CD4-positive, alpha-beta T cell (primary cell): ENCODE measurements at regions not wholly inside any gene's neighbourhood (a gene's known extent, or its start where the extent isn't known, plus 50 kb on each side); places are given as distances from the start of the nearest gene placed in this dataset.

Experiments used
- ATAC-seq: fragments of 200-7000 bp; cut with Tn5 transposase; one replicate; pipeline ENCODE4 v1.10.0; 2022; ENCODE audit warnings: mild to moderate bottlenecking; ENCODE audit not compliant: poor library complexity
- CTCF ChIA-PET: fragments of 350-600 bp; sonication (Branson Sonifier 250); formaldehyde crosslinking; loops from one replicate; lab custom pipeline; 2021; ENCODE audit warnings: antibody characterized with exemption, inconsistent platforms; lab: Charles Lee
- POLR2A ChIA-PET: fragments of 350-600 bp; sonication (Branson Sonifier 250); formaldehyde crosslinking; loops from one replicate; lab custom pipeline; 2021; ENCODE audit warnings: antibody characterized with exemption, inconsistent platforms; lab: Charles Lee
- DNase-seq, 14 experiments: peaks; one replicate each; pipeline ENCODE4 v3.0.0-alpha.2; 2013 to 2020; ENCODE audit warnings: mixed read lengths in 2 of 14
- H3K27ac ChIP-seq, 2 donors: one replicate each; pipeline versions ENCODE4 v1.5.1 to v1.7.0; 2013; ENCODE audit warnings: low read length in 2 of 2, low read depth in 1 of 2, mild to moderate bottlenecking in 1 of 2
- H3K27me3 ChIP-seq, 2 experiments: 1 replicate in 1 of 2; 2 replicates in 1 of 2; pipeline versions ENCODE4 v1.6.1 to v1.7.0; 2013; ENCODE audit warnings: low read length in 2 of 2, control low read depth in 1 of 2, mild to moderate bottlenecking in 1 of 2, moderate library complexity in 1 of 2; ENCODE audit not compliant: insufficient read depth in 2 of 2, control insufficient read depth in 1 of 2
- H3K36me3 ChIP-seq: one replicate; pipeline ENCODE4 v1.6.1; 2013; ENCODE audit warnings: low read length, control low read depth; ENCODE audit not compliant: insufficient read depth
- H3K4me1 ChIP-seq: one replicate; pipeline ENCODE4 v1.6.1; 2013; ENCODE audit warnings: low read length, control low read depth; ENCODE audit not compliant: insufficient read depth
- H3K4me3 ChIP-seq: one replicate; pipeline ENCODE4 v1.5.1; 2013; ENCODE audit warnings: mild to moderate bottlenecking, low read length, moderate library complexity
- H3K9me3 ChIP-seq, 2 experiments: 1 replicate in 1 of 2; 2 replicates in 1 of 2; pipeline versions ENCODE4 v1.6.1 to v1.7.0; 2013; ENCODE audit warnings: low read length in 2 of 2, mild to moderate bottlenecking in 2 of 2, control low read depth in 1 of 2, moderate library complexity in 1 of 2; ENCODE audit not compliant: control insufficient read depth in 1 of 2, insufficient read depth in 1 of 2
- H3K27ac Mint-ChIP-seq: one replicate; pipeline ENCODE4 v1.8.0; 2020; ENCODE audit warnings: mixed read lengths
- H3K27me3 Mint-ChIP-seq: one replicate; pipeline ENCODE4 v1.8.0; 2021; ENCODE audit warnings: mixed read lengths
- H3K36me3 Mint-ChIP-seq: one replicate; pipeline ENCODE4 v1.8.0; 2021; ENCODE audit warnings: low read depth, mixed read lengths
- H3K4me1 Mint-ChIP-seq: one replicate; pipeline ENCODE4 v1.8.0; 2021; ENCODE audit warnings: low read depth, mixed read lengths
- H3K4me3 Mint-ChIP-seq: one replicate; pipeline ENCODE4 v1.8.0; 2020; ENCODE audit warnings: mild to moderate bottlenecking, mixed read lengths
- H3K9me3 Mint-ChIP-seq: one replicate; pipeline ENCODE4 v1.8.0; 2020; ENCODE audit warnings: mixed read lengths
- CTCF ChIP-seq: fragments of 200-600 bp; IDR thresholded peaks from one replicate; pipeline ENCODE4 v1.8.0; 2022; ENCODE audit warnings: antibody characterized with exemption, mild to moderate bottlenecking
- intact Hi-C, 2 experiments: fragments of 100-400 bp; cut with DNase I in 1 of 2; cut with micrococcal nuclease in 1 of 2; formaldehyde crosslinking; loops; one replicate each; pipeline versions ENCODE4 v1.15.1 to v1.9.0; 2023 to 2025; cut with DNase I, micrococcal nuclease

DNA sequence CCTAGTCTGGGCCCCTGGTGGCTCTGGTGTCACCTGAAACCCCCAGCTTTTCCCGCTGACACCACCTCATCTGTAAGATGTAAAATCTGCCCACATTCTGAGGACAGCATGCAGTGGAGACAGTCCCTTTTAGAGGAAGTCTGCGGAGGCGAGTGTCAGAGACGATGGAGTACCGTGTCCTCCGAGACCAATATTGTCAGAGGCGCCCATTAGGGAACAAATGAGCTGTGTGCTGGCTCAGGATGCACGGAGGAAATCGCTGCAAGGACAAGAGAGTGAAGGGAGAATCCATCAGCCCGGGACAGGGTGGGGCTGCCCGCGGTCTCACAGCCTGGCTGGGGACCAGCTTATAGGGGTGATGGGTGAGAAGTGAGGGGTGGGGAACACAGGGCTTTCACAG, 214.8 kb downstream of the MATN1 start:
- ChIA-PET CTCF (no interaction called here), POLR2A (no interaction called here)
- Histone ChIP-seq H3K4me1 (no peaks in the 10 kb centered on the region), H3K27me3 (peaks cover 0 to 4% of the 10 kb centered on the region in 2 experiments), H3K9me3 (peaks cover 0 to 8% of the 10 kb centered on the region in 2 experiments), H3K36me3 (no peaks in the 10 kb centered on the region), H3K4me3 (no peak overlapping the region), H3K27ac (no peak overlapping the region)
- Mint-ChIP-seq H3K27me3 (peaks cover 11% of the 10 kb centered on the region), H3K36me3 (no peaks in the 10 kb centered on the region), H3K4me1 (no peaks in the 10 kb centered on the region), H3K4me3 (no peak overlapping the region), H3K9me3 (no peaks in the 10 kb centered on the region), H3K27ac (no peak overlapping the region)
- no peak for DNase-seq
- ATAC-seq = no peak
- intact Hi-C loops = no loop called here
- TF ChIP-seq CTCF = no peak

- no peak overlapping the region for H3K27ac Mint-ChIP-seq
- no peak for TF ChIP-seq CTCF
- ChIA-PET POLR2A (no interaction called here), CTCF (no interaction called here)
- Histone ChIP-seq H3K4me1 (no peaks in the 10 kb centered on the region), H3K9me3 (peaks cover 0 to 8% of the 10 kb centered on the region in 2 experiments), H3K27ac (no peak overlapping the region), H3K36me3 (no peaks in the 10 kb centered on the region), H3K4me3 (no peak overlapping the region), H3K27me3 (peaks cover 0 to 4% of the 10 kb centered on the region in 2 experiments)
- no peak overlapping the region for H3K4me3 Mint-ChIP-seq
- no peaks in the 10 kb centered on the region for H3K36me3 Mint-ChIP-seq
- H3K27me3 Mint-ChIP-seq = peaks cover 8% of the 10 kb centered on the region
- no peaks in the 10 kb centered on the region for H3K4me1 Mint-ChIP-seq
- H3K9me3 Mint-ChIP-seq = no peaks in the 10 kb centered on the region
- intact Hi-C loops = no loop called here
- DNase-seq (no peak), ATAC-seq (no peak)
Measured at GRCh38 chr1:30508175-30508448, 215.3 kb downstream of the MATN1 start.

DNA sequence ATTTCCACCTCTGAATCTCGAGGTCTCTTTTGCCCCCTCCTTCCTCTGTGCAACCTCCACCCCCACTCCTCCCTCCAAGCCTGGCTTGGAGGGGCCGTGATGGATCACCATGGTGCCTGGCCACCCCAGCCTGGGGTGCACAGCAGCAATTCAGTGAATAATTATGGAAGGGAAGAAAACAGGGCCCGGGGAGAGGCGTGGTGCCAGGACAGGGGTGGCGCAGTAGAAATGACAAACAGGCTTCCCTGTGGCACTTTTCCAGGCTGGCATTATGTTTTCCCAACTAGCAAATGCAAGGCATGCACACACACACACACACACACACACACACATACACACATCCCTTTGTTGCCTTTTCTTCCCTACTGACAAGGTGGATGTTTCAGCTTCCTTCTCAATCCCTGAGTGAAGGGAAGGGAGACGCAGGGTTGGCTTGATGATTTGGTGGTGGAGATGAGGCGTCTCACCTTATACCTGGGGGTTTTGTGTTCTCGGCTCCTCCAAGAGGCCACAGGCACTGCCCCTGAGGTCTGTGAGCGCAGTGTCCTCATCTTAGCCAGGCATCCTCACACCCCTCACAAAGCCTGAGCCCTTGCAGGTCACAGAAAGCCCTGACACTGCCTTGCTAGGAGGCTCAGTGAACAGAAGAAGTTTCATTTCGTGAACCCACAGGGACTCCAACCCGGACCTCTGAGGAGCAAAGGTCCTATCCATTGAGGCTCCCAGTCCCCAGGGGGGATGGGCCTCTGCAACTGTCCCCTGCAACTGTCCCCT, 215.8 kb downstream of the MATN1 start:
- Histone ChIP-seq H3K27me3 (peaks cover 0 to 4% of the 10 kb centered on the region in 2 experiments), H3K27ac (no peak overlapping the region), H3K9me3 (peaks cover 0 to 8% of the 10 kb centered on the region in 2 experiments), H3K36me3 (no peaks in the 10 kb centered on the region), H3K4me3 (no peak overlapping the region), H3K4me1 (no peaks in the 10 kb centered on the region)
- Mint-ChIP-seq H3K27me3 (peaks cover 8% of the 10 kb centered on the region), H3K9me3 (no peaks in the 10 kb centered on the region), H3K36me3 (no peaks in the 10 kb centered on the region), H3K4me1 (no peaks in the 10 kb centered on the region), H3K4me3 (no peak overlapping the region), H3K27ac (no peak overlapping the region)
- POLR2A ChIA-PET = no interaction called here
- ATAC-seq = no peak
- CTCF ChIA-PET = no interaction called here
- TF ChIP-seq CTCF = no peak
- intact Hi-C loops = no loop called here
- DNase-seq = no peak
